ENCODE measurements at regions not wholly inside any gene's neighbourhood (a gene's known extent, or its start where the extent isn't known, plus 50 kb on each side); places are given as distances from the start of the nearest gene placed in this dataset.

- H3K4me1 ChIP-seq (ENCODE audit: insufficient read depth, low read length, severe bottlenecking): peaks cover 37% of the 10 kb centered on the region
- no peaks in the 10 kb centered on the region for H3K9me2 ChIP-seq (ENCODE audit: low read depth, low read length)
- H3K9me3 ChIP-seq (ENCODE audit: low read length): peaks cover 8% of the 10 kb centered on the region; the same call in 1 of the 2 replicates
- H3F3A ChIP-seq (ENCODE audit: insufficient read depth, low read length): no peaks in the 10 kb centered on the region
- no peaks in the 10 kb centered on the region for H4K20me1 ChIP-seq (ENCODE audit: insufficient read depth, low read length)
- no peaks in the 10 kb centered on the region for H3K27me3 ChIP-seq (ENCODE audit: insufficient read depth, low read length)
- TF ChIP-seq CTCF (IDR thresholded peaks at IDR 0.05; ENCODE audit: low read length) (no peak), EZH2 (IDR thresholded peaks at IDR 0.05; ENCODE audit: borderline replicate concordance, low read length) (no peak)
- no peak overlapping the region for H3K4me2 ChIP-seq (ENCODE audit: low read length)
- peak overlapping the region; percentile 13 for H3K27ac ChIP-seq (ENCODE audit: low read depth, low read length, poor library complexity, severe bottlenecking)
- no peak overlapping the region for H3K9ac ChIP-seq (ENCODE audit: low read length)
- no peaks in the 10 kb centered on the region for H3K79me2 ChIP-seq (ENCODE audit: insufficient read depth, low read length)
- no peaks in the 10 kb centered on the region for H3K36me3 ChIP-seq (ENCODE audit: insufficient read depth, low read length)
- H3K4me3 ChIP-seq (ENCODE audit: low read depth, low read length, poor library complexity, severe bottlenecking): no peak overlapping the region
- no peak overlapping the region for H2AFZ ChIP-seq (ENCODE audit: low read length)
Measured at GRCh38 chr13:50572129-50572528, 271.4 kb downstream of the DLEU7 start.

- Histone ChIP-seq H3K79me2 (ENCODE audit: insufficient read depth, low read length) (no peaks in the 10 kb centered on the region), H3K9me3 (ENCODE audit: low read length) (peaks cover 8% of the 10 kb centered on the region; the same call in 1 of the 2 replicates), H3K9ac (ENCODE audit: low read length) (no peak overlapping the region; the same call in 1 of the 2 replicates), H3K27me3 (ENCODE audit: insufficient read depth, low read length) (no peaks in the 10 kb centered on the region), H3K4me1 (ENCODE audit: insufficient read depth, low read length, severe bottlenecking) (peaks cover 37% of the 10 kb centered on the region), H3K9me2 (ENCODE audit: low read depth, low read length) (no peaks in the 10 kb centered on the region), H3K4me3 (ENCODE audit: low read depth, low read length, poor library complexity, severe bottlenecking) (no peak overlapping the region), H3K27ac (ENCODE audit: low read depth, low read length, poor library complexity, severe bottlenecking) (peak overlapping the region; percentile 64), H3K4me2 (ENCODE audit: low read length) (no peak overlapping the region), H4K20me1 (ENCODE audit: insufficient read depth, low read length) (no peaks in the 10 kb centered on the region), H3F3A (ENCODE audit: insufficient read depth, low read length) (no peaks in the 10 kb centered on the region), H2AFZ (ENCODE audit: low read length) (no peak overlapping the region), H3K36me3 (ENCODE audit: insufficient read depth, low read length) (no peaks in the 10 kb centered on the region)
- TF ChIP-seq EZH2 (IDR thresholded peaks at IDR 0.05; ENCODE audit: borderline replicate concordance, low read length) (no peak), CTCF (IDR thresholded peaks at IDR 0.05; ENCODE audit: low read length) (no peak)
Measured at GRCh38 chr13:50573066-50573465, 270.4 kb downstream of the DLEU7 start.

- Histone ChIP-seq H3K27me3 (ENCODE audit: insufficient read depth, low read length) (no peaks in the 10 kb centered on the region), H3K9me3 (ENCODE audit: low read length) (peaks cover 8% of the 10 kb centered on the region; the same call in 1 of the 2 replicates), H3K9ac (ENCODE audit: low read length) (no peak overlapping the region), H4K20me1 (ENCODE audit: insufficient read depth, low read length) (no peaks in the 10 kb centered on the region), H3K4me3 (ENCODE audit: low read depth, low read length, poor library complexity, severe bottlenecking) (no peak overlapping the region), H3F3A (ENCODE audit: insufficient read depth, low read length) (no peaks in the 10 kb centered on the region), H3K4me1 (ENCODE audit: insufficient read depth, low read length, severe bottlenecking) (peaks cover 37% of the 10 kb centered on the region), H2AFZ (ENCODE audit: low read length) (no peak overlapping the region), H3K79me2 (ENCODE audit: insufficient read depth, low read length) (no peaks in the 10 kb centered on the region), H3K27ac (ENCODE audit: low read depth, low read length, poor library complexity, severe bottlenecking) (peak overlapping the region; percentile 92), H3K9me2 (ENCODE audit: low read depth, low read length) (no peaks in the 10 kb centered on the region), H3K36me3 (ENCODE audit: insufficient read depth, low read length) (no peaks in the 10 kb centered on the region), H3K4me2 (ENCODE audit: low read length) (no peak overlapping the region)
- no peak for TF ChIP-seq EZH2 (IDR thresholded peaks at IDR 0.05; ENCODE audit: borderline replicate concordance, low read length)
- TF ChIP-seq CTCF (IDR thresholded peaks at IDR 0.05; ENCODE audit: low read length): no peak
Measured at GRCh38 chr13:50574731-50575130, 268.8 kb downstream of the DLEU7 start.

All from OCI-LY1 (cell line).